OCI-LY3 (cell line): ENCODE measurements at regions not wholly inside any gene's neighbourhood (a gene's known extent, or its start where the extent isn't known, plus 50 kb on each side); places are given as distances from the start of the nearest gene placed in this dataset.
"Not testable (repeated sequence)": the region's sequence is repeated elsewhere in the genome, so short reads cannot be mapped to it uniquely, and the experiment has no call there.

Experiments
- H2AFZ ChIP-seq: fragments of 200-600, 300-600 bp; shearing (Covaris generic); 2 replicates; pipeline ENCODE4 v1.6.0; 2014; ENCODE audit warnings: antibody characterized with exemption, low read depth, low read length
- H3K27ac ChIP-seq: fragments of 200-600, 300-600 bp; sonication (generic); 2 replicates; pipeline ENCODE4 v1.5.1; 2014; ENCODE audit warnings: mild to moderate bottlenecking, low read length, moderate library complexity, mixed read lengths
- H3K27me3 ChIP-seq: fragments of 200-600, 300-600 bp; sonication (generic); 2 replicates; pipeline ENCODE4 v1.6.1; 2014; ENCODE audit warnings: low read depth, low read length, mixed read lengths
- H3K36me3 ChIP-seq: fragments of 200-600, 300-600 bp; sonication (generic); replicated peaks from 2 replicates; pipeline ENCODE3; 2014; ENCODE audit warnings: low read depth, low read length, mixed read lengths
- H3K4me1 ChIP-seq: fragments of 300-600, 200-600 bp; sonication (generic); 2 replicates; pipeline ENCODE4 v1.6.1; 2014; ENCODE audit warnings: low read length, mixed read lengths
- H3K4me2 ChIP-seq: fragments of 200-600, 300-600 bp; sonication (generic); 2 replicates; pipeline ENCODE4 v1.6.1; 2014; ENCODE audit warnings: low read length, mixed read lengths
- H3K4me3 ChIP-seq: fragments of 300-600, 200-600 bp; sonication (generic); 2 replicates; pipeline ENCODE4 v1.5.1; 2014; ENCODE audit warnings: antibody characterized with exemption, mild to moderate bottlenecking, low read length, moderate library complexity
- H3K79me2 ChIP-seq: fragments of 300-600, 200-600 bp; shearing (Covaris generic); 2 replicates; pipeline ENCODE4 v1.6.1; 2014; ENCODE audit warnings: mild to moderate bottlenecking, low read length, mixed read lengths
- H3K9ac ChIP-seq: fragments of 300-600, 200-600 bp; shearing (Covaris generic); 2 replicates; pipeline ENCODE4 v1.6.0; 2014; ENCODE audit warnings: mild to moderate bottlenecking, low read length, moderate library complexity
- H3K9me3 ChIP-seq: fragments of 200-600, 300-600 bp; shearing (Covaris generic); 2 replicates; pipeline ENCODE4 v1.6.1; 2014; ENCODE audit warnings: low read length, mixed read lengths; ENCODE audit not compliant: insufficient read depth
- H4K20me1 ChIP-seq: fragments of 200-600, 300-600 bp; sonication (generic); 2 replicates; pipeline ENCODE4 v1.6.1; 2016; ENCODE audit warnings: low read length, mixed read lengths; ENCODE audit not compliant: insufficient read depth
- CTCF ChIP-seq: fragments of 200-600, 300-600 bp; sonication (generic); IDR thresholded peaks from 2 replicates; pipeline ENCODE4 v1.5.1; 2014; ENCODE audit warnings: antibody characterized with exemption, low read length, low read depth
- EZH2phosphoT487 ChIP-seq: fragments of 200-600 bp; shearing (Covaris generic); IDR thresholded peaks from 2 replicates; pipeline ENCODE4 v1.6.1; 2018; ENCODE audit warnings: antibody characterized with exemption, mixed run types, low read depth

- TF ChIP-seq CTCF (no peak), EZH2phosphoT487 (no peak)
- H3K79me2 ChIP-seq, result no peaks in the 10 kb centered on the region
- H2AFZ ChIP-seq, result no peak overlapping the region
- H3K4me1 ChIP-seq, result no peaks in the 10 kb centered on the region
- H3K27ac ChIP-seq, result no peak overlapping the region
- H3K4me2 ChIP-seq, result no peak overlapping the region
- no peaks in the 10 kb centered on the region for H4K20me1 ChIP-seq
- H3K4me3 ChIP-seq, result no peak overlapping the region
- no peak overlapping the region for H3K9ac ChIP-seq
- H3K9me3 ChIP-seq, result no peaks in the 10 kb centered on the region
- H3K36me3 ChIP-seq, result no peaks in the 10 kb centered on the region
- H3K27me3 ChIP-seq, result no peaks in the 10 kb centered on the region
Observed at GRCh38 chr3:84308379-84308778, 650.4 kb upstream of the CADM2 start.

- no peaks in the 10 kb centered on the region for H3K27me3 ChIP-seq
- H3K4me2 ChIP-seq, result no peak overlapping the region
- H3K9ac ChIP-seq, result no peak overlapping the region
- H2AFZ ChIP-seq, result no peak overlapping the region
- H3K4me3 ChIP-seq, result no peak overlapping the region
- H3K36me3 ChIP-seq, result no peaks in the 10 kb centered on the region
- H4K20me1 ChIP-seq, result no peaks in the 10 kb centered on the region
- TF ChIP-seq EZH2phosphoT487, result no peak
- TF ChIP-seq CTCF, result peak; percentile 27; the same call in 1 of the 2 replicates
- H3K27ac ChIP-seq, result no peak overlapping the region
- no peaks in the 10 kb centered on the region for H3K4me1 ChIP-seq
- no peaks in the 10 kb centered on the region for H3K9me3 ChIP-seq
- H3K79me2 ChIP-seq, result no peaks in the 10 kb centered on the region
Observed at GRCh38 chr3:84318273-84318809, 640.4 kb upstream of the CADM2 start.

GRCh38 chr3:84365563-84366278 is 593.1 kb upstream of the CADM2 start:
- H2AFZ ChIP-seq, result not testable (repeated sequence)

More at GRCh38 chr3:84365563-84366278, 593.1 kb upstream of the CADM2 start:
- H3K27me3 ChIP-seq, H3K4me2 ChIP-seq, H3K9ac ChIP-seq, H4K20me1 ChIP-seq, H3K36me3 ChIP-seq, H3K4me1 ChIP-seq, H3K79me2 ChIP-seq, H3K27ac ChIP-seq, H3K4me3 ChIP-seq, H3K9me3 ChIP-seq: not testable (repeated sequence)
